ENCODE measurements at regions not wholly inside any gene's neighbourhood (a gene's known extent, or its start where the extent isn't known, plus 50 kb on each side); places are given as distances from the start of the nearest gene placed in this dataset.
"Not testable (repeated sequence)": the region's sequence is repeated elsewhere in the genome, so short reads cannot be mapped to it uniquely, and the experiment has no call there.

DNA sequence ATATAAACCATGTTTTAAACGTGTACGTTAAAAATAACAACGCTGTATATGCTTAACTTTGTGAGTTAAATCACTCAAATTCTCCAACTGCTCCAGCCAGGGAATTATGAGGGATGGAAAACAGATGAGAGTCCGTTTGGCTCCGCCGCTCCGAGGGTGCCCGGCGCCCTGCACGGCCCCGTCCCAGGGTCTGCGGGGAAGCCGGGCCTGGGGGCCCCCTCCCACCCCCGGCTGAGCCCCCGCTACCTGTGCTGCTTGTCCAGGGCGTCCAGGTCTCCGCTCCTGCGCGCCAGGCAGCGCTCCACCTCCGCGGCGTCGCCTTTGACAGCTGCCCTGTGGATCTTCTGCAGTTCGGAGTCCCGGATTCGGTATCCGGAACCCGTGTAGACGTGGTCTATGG is 415.5 kb downstream of the FOXD4L4 start:
- DNase-seq; ATAC-seq; H3K27me3 ChIP-seq; intact Hi-C loops (cut with DNase I); H3K36me3 ChIP-seq; H3K9me3 ChIP-seq; H3K4me1 ChIP-seq; H3K27ac ChIP-seq: not testable (repeated sequence)
- 1 to 5% (median 2%) methylated on average over 8 to 16 of the region's 30 CpGs; no CpG with 5 or more reads in 1 of the 4 donors for WGBS, 4 donors
- peak overlapping the region in 3 of 12 donors; percentile 35 to 45 (median 37) for H3K4me3 ChIP-seq

DNA sequence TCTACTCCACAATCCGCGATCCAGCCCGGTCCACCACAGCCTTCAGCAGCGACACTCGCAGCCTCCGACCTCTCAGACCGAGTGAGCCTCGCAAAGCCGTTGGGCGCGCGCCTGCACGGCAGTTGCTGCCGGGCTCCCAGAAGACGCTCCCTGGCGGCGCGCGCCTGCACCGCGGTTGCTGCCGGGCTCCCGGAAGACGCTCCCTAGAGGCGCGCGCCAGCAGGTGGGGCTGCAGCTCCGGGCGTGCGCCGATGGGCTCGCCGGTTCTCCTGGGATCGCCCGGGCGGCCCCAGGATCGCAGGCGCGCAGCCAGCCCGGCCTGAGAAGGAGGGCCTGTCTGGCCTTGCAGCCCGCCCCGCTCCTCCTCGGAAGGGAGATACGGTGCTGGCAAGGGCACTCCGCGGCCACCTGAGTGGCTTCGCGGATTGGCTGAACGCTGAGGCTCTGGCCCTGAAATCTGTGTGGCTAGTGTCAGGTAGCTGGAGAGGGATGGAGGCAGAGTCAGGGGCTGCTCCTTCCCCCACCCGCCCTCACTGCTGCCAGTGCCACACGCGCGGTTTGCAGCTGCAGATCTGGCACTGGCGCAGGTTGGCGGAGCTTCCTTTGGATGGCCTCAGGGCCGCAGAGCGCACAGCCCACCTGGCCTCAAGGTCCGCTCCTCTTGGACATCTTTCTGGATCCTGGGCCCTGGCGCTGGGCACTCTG is 416.2 kb downstream of the FOXD4L4 start:
- H3K4me1 ChIP-seq; H3K36me3 ChIP-seq; intact Hi-C loops (cut with DNase I); H3K9me3 ChIP-seq; H3K27ac ChIP-seq; H3K27me3 ChIP-seq: not testable (repeated sequence)
- DNase-seq (peak; percentile 8 to 73 (median 34)), ATAC-seq (peak; percentile 77 to 98 (median 88))
- peak overlapping the region in 9 of 12 donors; percentile 12 to 50 (median 41) for H3K4me3 ChIP-seq
- WGBS, 4 donors, result 0 to 1% (median 1%) methylated on average over 3 to 40 of the region's 59 CpGs; no CpG with 5 or more reads in 1 of the 4 donors
- TF ChIP-seq, protein P1, sequence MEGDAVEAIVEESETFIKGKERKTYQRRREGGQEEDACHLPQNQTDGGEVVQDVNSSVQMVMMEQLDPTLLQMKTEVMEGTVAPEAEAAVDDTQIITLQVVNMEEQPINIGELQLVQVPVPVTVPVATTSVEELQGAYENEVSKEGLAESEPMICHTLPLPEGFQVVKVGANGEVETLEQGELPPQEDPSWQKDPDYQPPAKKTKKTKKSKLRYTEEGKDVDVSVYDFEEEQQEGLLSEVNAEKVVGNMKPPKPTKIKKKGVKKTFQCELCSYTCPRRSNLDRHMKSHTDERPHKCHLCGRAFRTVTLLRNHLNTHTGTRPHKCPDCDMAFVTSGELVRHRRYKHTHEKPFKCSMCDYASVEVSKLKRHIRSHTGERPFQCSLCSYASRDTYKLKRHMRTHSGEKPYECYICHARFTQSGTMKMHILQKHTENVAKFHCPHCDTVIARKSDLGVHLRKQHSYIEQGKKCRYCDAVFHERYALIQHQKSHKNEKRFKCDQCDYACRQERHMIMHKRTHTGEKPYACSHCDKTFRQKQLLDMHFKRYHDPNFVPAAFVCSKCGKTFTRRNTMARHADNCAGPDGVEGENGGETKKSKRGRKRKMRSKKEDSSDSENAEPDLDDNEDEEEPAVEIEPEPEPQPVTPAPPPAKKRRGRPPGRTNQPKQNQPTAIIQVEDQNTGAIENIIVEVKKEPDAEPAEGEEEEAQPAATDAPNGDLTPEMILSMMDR (IDR thresholded peaks at IDR 0.05), result peak in 7 of 12 donors; percentile 12 to 40 (median 29)

DNA sequence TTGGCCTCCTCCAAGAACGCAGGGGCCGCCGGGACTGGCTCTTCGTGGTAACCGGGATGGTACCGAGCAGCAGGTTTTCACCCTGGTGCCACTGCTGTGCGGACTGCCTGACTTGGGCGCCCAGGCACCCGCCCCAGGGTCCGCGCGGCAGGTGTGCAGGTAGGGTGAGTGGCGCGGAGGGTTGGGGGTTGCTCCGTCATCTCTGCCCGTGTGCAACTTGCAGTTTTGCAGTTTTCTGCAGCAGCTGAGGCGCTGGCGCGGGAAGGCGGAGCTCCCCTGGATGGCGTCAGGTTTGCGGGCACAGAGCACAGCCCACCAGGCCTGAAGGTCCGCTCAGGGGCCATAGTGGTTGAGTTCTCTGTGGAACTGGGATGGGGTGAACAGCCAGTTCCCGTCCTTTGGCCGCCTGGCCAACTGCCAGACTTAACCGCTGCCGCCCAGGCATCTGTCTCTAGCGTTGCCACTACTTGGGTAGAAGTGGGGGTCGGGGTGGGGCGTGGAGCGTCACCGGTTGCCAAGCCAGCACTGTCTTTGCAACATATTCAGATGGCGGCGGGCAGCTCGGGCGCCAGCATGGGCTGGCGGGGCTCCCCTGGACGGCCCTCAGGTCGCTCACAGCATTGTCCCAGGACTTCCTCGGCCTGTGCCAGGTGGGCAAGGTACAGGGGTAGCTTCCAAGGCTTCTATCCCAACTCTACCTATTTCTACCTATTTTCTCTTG is 417.2 kb downstream of the FOXD4L4 start:
- ATAC-seq; intact Hi-C loops (cut with DNase I); H3K9me3 ChIP-seq; H3K4me1 ChIP-seq; H3K27me3 ChIP-seq; H3K36me3 ChIP-seq; H3K27ac ChIP-seq: not testable (repeated sequence)
- DNase-seq, result peak in 3 of 5 donors; percentile 4 to 57 (median 9)
- WGBS, 4 donors, result 21 to 53% (median 32%) methylated on average over 8 to 28 of the region's 40 CpGs
- peak overlapping the region in 5 of 12 donors; percentile 19 to 38 (median 26) for H3K4me3 ChIP-seq

DNA sequence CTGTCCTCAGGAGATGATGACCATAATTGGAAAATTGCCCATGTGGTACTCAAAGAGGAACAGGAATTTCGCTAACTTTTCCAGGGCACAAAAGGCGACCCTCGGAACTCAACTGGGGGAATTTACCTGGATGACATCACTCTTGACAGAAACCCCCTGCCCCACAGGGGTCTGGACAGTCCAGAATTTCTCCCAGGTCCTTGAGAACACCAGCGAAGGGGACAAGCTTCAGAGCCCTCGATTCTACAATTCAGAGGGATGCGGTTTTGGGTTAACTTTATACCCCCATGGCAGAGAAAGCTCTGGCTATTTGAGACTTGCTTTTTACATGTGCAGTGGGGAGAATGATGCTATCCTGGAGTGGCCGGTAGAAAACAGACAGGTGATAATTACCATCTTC is 445.4 kb downstream of the FOXD4L4 start:
- H3K4me1 ChIP-seq; H3K9me3 ChIP-seq; intact Hi-C loops (cut with DNase I); H3K27me3 ChIP-seq; H3K36me3 ChIP-seq; ATAC-seq; H3K4me3 ChIP-seq; DNase-seq; H3K27ac ChIP-seq: not testable (repeated sequence)
- WGBS, 4 donors, result 66 to 92% (median 77%) methylated on average over 5 to 6 of the region's 7 CpGs

DNA sequence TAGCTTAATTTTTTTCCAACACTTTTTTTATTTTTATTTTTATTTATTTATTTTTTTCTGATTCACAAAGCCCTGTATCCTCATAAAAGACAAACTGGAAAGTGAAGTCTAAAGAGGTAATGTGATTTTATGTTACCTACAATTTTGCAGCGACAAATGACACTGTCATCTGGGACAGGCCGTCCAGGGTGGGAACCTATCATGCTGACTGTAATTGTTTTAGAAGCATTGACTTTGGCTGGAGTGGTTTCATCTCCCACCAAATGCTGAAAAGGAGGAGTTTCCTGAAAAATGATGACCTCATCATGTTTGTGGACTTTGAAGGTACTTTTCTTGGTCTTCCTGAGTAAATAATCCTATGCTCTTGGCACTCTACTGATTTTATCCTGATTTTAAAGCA is 446.7 kb downstream of the FOXD4L4 start:
- ATAC-seq (peak in 1 of 4 donors; percentile 53), DNase-seq (peak in 1 of 5 donors; percentile 8)
- H3K27ac ChIP-seq; H3K9me3 ChIP-seq; intact Hi-C loops (cut with DNase I); H3K36me3 ChIP-seq; H3K4me1 ChIP-seq; H3K4me3 ChIP-seq; H3K27me3 ChIP-seq: not testable (repeated sequence)
- WGBS, 4 donors, result 47 to 66% (median 62%) methylated on average over 1 to 2 of the region's 2 CpGs

DNA sequence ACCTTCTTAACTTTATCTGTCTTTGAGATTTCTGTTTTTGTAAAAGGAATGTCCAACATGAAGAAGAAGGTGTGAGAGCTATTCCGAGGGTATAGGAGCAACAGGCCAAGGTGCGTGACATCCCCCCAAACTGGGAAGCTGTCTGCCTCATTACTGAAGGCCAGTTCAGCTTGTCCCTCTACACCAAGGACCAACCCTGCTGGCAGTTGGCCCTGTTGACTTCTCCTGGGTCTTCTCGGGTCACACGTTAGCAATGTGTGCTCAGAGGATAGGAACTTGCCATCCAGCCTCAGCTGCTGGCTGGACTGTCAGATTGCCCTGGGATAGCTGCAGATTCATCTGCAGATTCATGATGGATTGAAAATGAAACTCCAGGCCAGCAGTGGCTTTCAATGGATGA is 460.3 kb downstream of the FOXD4L4 start:
- WGBS, 4 donors, result 66 to 90% methylated on average over 2 of the region's 4 CpGs; no CpG with 5 or more reads in 2 of the 4 donors

More for the DNA sequence above, 460.3 kb downstream of the FOXD4L4 start:
- DNase-seq; H3K27me3 ChIP-seq; H3K4me1 ChIP-seq; H3K36me3 ChIP-seq; H3K27ac ChIP-seq; ATAC-seq; intact Hi-C loops (cut with DNase I); H3K9me3 ChIP-seq; H3K4me3 ChIP-seq: not testable (repeated sequence)

All from heart left ventricle (tissue), 16 donors.